Choroid plexus epithelial cell (primary cell): ENCODE measurements at regions not wholly inside any gene's neighbourhood (a gene's known extent, or its start where the extent isn't known, plus 50 kb on each side); places are given as distances from the start of the nearest gene placed in this dataset.

ENCODE experiments used
- DNase-seq: peaks from one replicate; pipeline ENCODE4 v3.0.0-alpha.2; 2010; ENCODE audit warnings: low read depth
- H3K4me3 ChIP-seq: 2 replicates; pipeline ENCODE4 v1.5.1; 2011; ENCODE audit warnings: low read depth, mild to moderate bottlenecking, control low read depth, low read length, moderate library complexity
- CTCF ChIP-seq: conservative IDR thresholded peaks from 2 replicates; pipeline ENCODE4 v1.5.1; 2011; ENCODE audit warnings: low read depth, mild to moderate bottlenecking, control low read depth, inconsistent platforms, low read length, moderate library complexity

DNA sequence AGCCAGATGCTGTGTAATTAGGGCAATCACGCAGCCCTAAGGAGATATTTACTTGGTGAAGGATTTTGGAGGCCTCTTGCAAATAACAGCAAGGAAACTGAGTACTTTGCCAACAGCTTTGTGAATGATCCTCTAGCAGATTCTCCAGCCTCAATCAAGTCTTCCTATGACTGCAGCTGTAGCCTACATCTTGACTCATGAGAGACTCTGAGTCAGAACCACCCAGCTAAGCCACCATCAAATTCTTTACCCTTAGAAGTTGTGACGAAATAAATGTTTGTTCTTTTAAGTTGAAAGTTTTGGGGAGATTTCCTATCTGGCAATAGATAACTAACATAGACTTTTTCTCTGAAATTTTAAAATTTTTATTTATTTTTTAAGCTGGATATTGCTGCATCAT, 237.6 kb upstream of the CCNH start:
- DNase-seq, result no peak
- no peak overlapping the region for H3K4me3 ChIP-seq
- no peak for TF ChIP-seq CTCF

DNA sequence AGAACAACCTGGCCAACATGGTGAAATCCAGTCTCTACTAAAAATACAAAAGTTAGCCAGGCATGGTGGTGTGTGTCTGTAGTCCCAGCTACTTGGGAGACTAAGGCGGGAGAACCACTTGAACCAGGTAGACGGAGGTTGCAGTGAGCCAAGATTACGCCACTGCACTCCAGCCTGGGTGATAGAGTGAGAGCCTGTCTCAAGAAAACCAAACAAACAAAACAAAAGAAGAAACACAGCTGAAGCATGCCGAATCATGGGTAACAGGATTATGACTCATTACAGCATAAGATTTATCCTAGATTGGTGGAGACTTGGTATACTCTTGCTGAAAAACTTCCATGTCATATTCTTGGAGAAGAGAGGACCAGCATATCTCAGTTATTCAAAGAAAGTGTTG, 236.7 kb upstream of the CCNH start:
- TF ChIP-seq CTCF, result no peak

GRCh38 chr5:87645224-87645623, 232.5 kb upstream of the CCNH start:
- TF ChIP-seq CTCF, result no peak
- no peak for DNase-seq
- H3K4me3 ChIP-seq, result no peak overlapping the region

More for the DNA sequence above, 236.7 kb upstream of the CCNH start:
- H3K4me3 ChIP-seq, result no peak overlapping the region
- DNase-seq, result no peak

- H3K4me3 ChIP-seq, result no peak overlapping the region
- DNase-seq, result no peak
- no peak for TF ChIP-seq CTCF
These were observed 228.2 kb upstream of the CCNH start for GRCh38 chr5:87640902-87641301.

GRCh38 chr5:87627363-87627762, 214.6 kb upstream of the CCNH start:
- TF ChIP-seq CTCF, result no peak
- no peak for DNase-seq
- H3K4me3 ChIP-seq, result no peak overlapping the region

DNA sequence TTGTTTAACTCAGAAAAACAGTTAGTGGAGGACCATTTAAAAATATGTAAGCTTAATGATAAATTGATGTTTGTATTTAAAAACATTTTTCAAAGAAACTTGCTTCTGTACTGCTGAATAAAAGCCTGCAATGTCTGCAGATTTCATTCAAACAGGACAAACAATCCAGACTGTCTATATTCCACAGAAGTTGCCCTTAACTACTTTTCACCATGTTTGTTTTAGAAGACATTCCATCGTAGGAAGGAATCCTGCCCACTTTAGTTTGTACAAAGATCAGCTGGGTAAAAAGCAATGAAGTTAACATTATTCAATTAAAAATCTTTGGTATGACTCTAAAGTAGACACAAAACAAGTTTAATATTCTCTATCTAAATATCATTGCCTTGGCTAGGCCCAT, 195.7 kb upstream of the CCNH start:
- H3K4me3 ChIP-seq, result no peak overlapping the region
- TF ChIP-seq CTCF, result no peak
- DNase-seq, result no peak

DNA sequence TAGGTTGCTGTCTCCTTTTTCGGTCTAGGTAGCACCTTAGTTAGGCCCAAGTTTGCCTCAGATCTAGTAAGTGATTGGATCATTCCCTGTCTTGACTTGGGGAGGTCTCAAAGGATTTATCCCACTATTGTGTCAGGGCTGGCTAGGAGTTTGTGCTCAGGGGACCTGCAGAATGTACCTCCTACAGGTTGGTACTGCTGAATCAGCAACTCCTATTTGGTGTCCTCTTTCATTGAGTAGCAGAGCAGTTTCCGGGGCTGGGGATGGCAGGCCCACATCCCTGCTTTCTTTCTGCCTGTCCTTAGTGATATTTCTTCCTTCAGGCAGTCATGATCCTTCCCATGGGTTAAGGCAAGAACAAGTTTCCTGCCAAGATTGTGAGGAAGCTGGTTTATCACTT, 192.9 kb upstream of the CCNH start:
- DNase-seq, result no peak
- no peak for TF ChIP-seq CTCF
- no peak overlapping the region for H3K4me3 ChIP-seq
